Smooth muscle cell (in vitro differentiated cells): ENCODE measurements at regions not wholly inside any gene's neighbourhood (a gene's known extent, or its start where the extent isn't known, plus 50 kb on each side); places are given as distances from the start of the nearest gene placed in this dataset.

Experiments used
- DNase-seq: peaks from one replicate; lab custom pipeline; 2025; ENCODE audit not compliant: unreplicated experiment; lab: John Stamatoyannopoulos, UW
- H2AFZ ChIP-seq: fragments of 200-600 bp; sonication (generic); 2 replicates; pipeline ENCODE4 v1.6.0; 2016; ENCODE audit warnings: antibody characterized with exemption, low read depth, mild to moderate bottlenecking
- H3F3A ChIP-seq: fragments of 200-600 bp; sonication (generic); 2 replicates; pipeline ENCODE4 v1.6.0; 2017; ENCODE audit warnings: antibody characterized with exemption, low read depth
- H3K27ac ChIP-seq: fragments of 200-600 bp; sonication (generic); 2 replicates; pipeline ENCODE4 v1.5.1; 2016; ENCODE audit warnings: low read depth, mild to moderate bottlenecking
- H3K27me3 ChIP-seq: fragments of 200-600 bp; sonication (generic); 2 replicates; pipeline ENCODE4 v1.6.1; 2016; ENCODE audit warnings: low read depth, mild to moderate bottlenecking
- H3K36me3 ChIP-seq: fragments of 200-600 bp; sonication (generic); 2 replicates; pipeline ENCODE4 v1.5.1; 2016; ENCODE audit warnings: low read depth
- H3K4me1 ChIP-seq: fragments of 200-600 bp; sonication (generic); 2 replicates; pipeline ENCODE4 v1.5.1; 2016; ENCODE audit warnings: low read depth
- H3K4me2 ChIP-seq: fragments of 200-600 bp; sonication (generic); 2 replicates; pipeline ENCODE4 v1.6.0; 2016; ENCODE audit warnings: mild to moderate bottlenecking
- H3K4me3 ChIP-seq: fragments of 200-600 bp; sonication (generic); 2 replicates; pipeline ENCODE4 v1.5.1; 2016; ENCODE audit warnings: mild to moderate bottlenecking
- H3K79me2 ChIP-seq: fragments of 200-600 bp; sonication (generic); 2 replicates; pipeline ENCODE4 v1.6.0; 2016; ENCODE audit warnings: low read depth, mild to moderate bottlenecking
- H3K9ac ChIP-seq: fragments of 200-600 bp; sonication (generic); 2 replicates; pipeline ENCODE4 v1.6.0; 2016; ENCODE audit warnings: low read depth
- H3K9me3 ChIP-seq: fragments of 200-600 bp; sonication (generic); replicated peaks from 2 replicates; pipeline ENCODE4 v1.5.1; 2016; ENCODE audit warnings: low read depth
- H4K20me1 ChIP-seq: fragments of 200-600 bp; sonication (generic); 2 replicates; pipeline ENCODE4 v1.6.0; 2016; ENCODE audit warnings: low read depth
- CTCF ChIP-seq: fragments of 200-600 bp; sonication (generic); IDR thresholded peaks from 2 replicates; pipeline ENCODE4 v1.5.1; 2017; ENCODE audit warnings: borderline replicate concordance, mild to moderate bottlenecking, antibody characterized with exemption; ENCODE audit not compliant: insufficient read depth, poor library complexity, severe bottlenecking
- WGBS: methylation state at CpG from one replicate; pipeline ENCODE4 v1.1.7; 2016; ENCODE audit warnings: low lambda C conversion rate; 5-methylcytosine and 5-hydroxymethylcytosine counted together

DNA sequence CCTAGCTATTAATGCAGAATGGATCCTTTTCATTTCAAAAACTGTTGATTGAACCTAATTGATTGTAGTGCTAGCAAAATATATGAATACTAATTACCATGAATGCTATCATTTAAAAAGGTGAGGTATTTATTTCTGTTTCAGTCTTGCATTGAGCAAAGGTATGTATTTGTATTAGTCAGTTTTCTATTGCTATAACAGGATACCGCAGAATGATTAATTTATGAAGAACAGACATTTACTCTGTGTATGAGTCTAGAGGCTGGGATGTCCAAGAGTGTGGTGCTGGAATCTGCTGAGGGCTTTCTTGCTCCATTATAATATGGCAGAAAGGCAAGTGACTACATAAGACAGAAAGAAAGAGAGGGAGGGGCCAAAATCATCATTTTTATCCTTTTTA lies 199.2 kb downstream of the KIF20B start:
- DNase-seq, result no peak
- Histone ChIP-seq H3K27ac (no peak overlapping the region), H4K20me1 (no peaks in the 10 kb centered on the region), H3F3A (no peaks in the 10 kb centered on the region), H3K9ac (no peak overlapping the region), H3K4me3 (no peak overlapping the region), H3K4me1 (no peaks in the 10 kb centered on the region), H2AFZ (no peak overlapping the region), H3K79me2 (no peaks in the 10 kb centered on the region), H3K4me2 (no peak overlapping the region), H3K9me3 (no peaks in the 10 kb centered on the region), H3K36me3 (no peaks in the 10 kb centered on the region), H3K27me3 (no peaks in the 10 kb centered on the region)
- 98% methylated on average over 1 of the region's 1 CpG for WGBS
- no peak for TF ChIP-seq CTCF

DNA sequence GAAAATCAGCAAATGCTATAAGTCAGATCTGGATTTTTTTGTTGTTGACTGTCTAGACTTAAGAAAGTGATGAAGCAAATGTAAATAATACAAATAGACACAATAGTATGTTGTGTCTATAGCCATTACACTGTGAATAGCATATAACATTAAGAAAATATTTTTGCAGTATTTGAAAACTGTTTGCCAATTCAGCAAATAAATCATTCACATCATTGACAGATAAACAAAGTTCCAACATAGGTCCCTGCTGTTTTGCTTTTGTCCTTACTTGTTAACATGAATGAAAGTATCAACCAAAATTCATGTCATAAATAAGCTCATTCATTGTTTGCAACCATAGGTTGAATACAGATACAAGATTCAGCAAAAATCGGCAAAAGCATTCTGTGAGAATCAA lies 200.5 kb downstream of the KIF20B start:
- Histone ChIP-seq H2AFZ (no peak overlapping the region), H3K4me3 (no peak overlapping the region), H3K9me3 (no peaks in the 10 kb centered on the region), H3K4me2 (no peak overlapping the region), H4K20me1 (no peaks in the 10 kb centered on the region), H3K79me2 (no peaks in the 10 kb centered on the region), H3K27ac (no peak overlapping the region), H3K27me3 (no peaks in the 10 kb centered on the region), H3F3A (no peaks in the 10 kb centered on the region), H3K4me1 (no peaks in the 10 kb centered on the region), H3K36me3 (no peaks in the 10 kb centered on the region), H3K9ac (no peak overlapping the region)
- TF ChIP-seq CTCF, result no peak
- WGBS, result 97% methylated on average over 1 of the region's 1 CpG
- no peak for DNase-seq

GRCh38 chr10:89904755-89905154 lies 203.4 kb downstream of the KIF20B start:
- 89% methylated on average over 4 of the region's 4 CpGs for WGBS
- no peaks in the 10 kb centered on the region for H3K36me3 ChIP-seq
- no peak overlapping the region for H3K4me3 ChIP-seq
- H2AFZ ChIP-seq, result no peak overlapping the region
- no peak overlapping the region for H3K9ac ChIP-seq
- H3K9me3 ChIP-seq, result no peaks in the 10 kb centered on the region
- no peak for DNase-seq
- H3K27ac ChIP-seq, result no peak overlapping the region
- no peaks in the 10 kb centered on the region for H3K79me2 ChIP-seq
- H4K20me1 ChIP-seq, result no peaks in the 10 kb centered on the region
- no peaks in the 10 kb centered on the region for H3K4me1 ChIP-seq
- H3K4me2 ChIP-seq, result no peak overlapping the region
- no peak for TF ChIP-seq CTCF
- no peaks in the 10 kb centered on the region for H3F3A ChIP-seq
- H3K27me3 ChIP-seq, result no peaks in the 10 kb centered on the region

DNA sequence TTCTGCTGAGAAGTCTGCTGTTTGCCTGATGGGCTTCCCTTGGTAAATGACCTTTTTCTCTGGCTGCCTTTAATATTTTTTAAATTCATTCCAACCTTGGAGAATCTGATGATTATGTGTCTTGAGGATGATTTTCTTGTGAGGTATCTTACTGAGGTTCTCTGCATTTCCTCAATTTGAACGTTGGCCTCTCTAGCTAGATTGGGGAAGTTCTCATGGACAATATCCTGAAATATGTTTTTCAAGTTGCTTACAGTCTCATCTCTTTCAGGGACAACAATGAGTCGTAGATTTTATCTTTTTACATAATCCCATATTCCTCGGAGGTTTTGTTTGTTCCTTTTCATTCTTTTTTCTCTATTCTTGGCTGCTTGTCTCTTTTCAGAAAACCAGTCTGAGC lies 208.4 kb downstream of the KIF20B start:
- H3K36me3 ChIP-seq, result no peaks in the 10 kb centered on the region
- TF ChIP-seq CTCF, result no peak
- H3K79me2 ChIP-seq, result no peaks in the 10 kb centered on the region
- no peaks in the 10 kb centered on the region for H3K4me1 ChIP-seq
- no peaks in the 10 kb centered on the region for H3K27me3 ChIP-seq
- H2AFZ ChIP-seq, result no peak overlapping the region
- no peak overlapping the region for H3K4me2 ChIP-seq
- 71% methylated on average over 3 of the region's 3 CpGs for WGBS
- no peak overlapping the region for H3K9ac ChIP-seq
- H3K4me3 ChIP-seq, result no peak overlapping the region
- H3K9me3 ChIP-seq, result no peaks in the 10 kb centered on the region
- no peak for DNase-seq
- H3K27ac ChIP-seq, result no peak overlapping the region
- H4K20me1 ChIP-seq, result no peaks in the 10 kb centered on the region
- no peaks in the 10 kb centered on the region for H3F3A ChIP-seq
